Thoracic aorta (tissue), 2 donors: ENCODE measurements at regions not wholly inside any gene's neighbourhood (a gene's known extent, or its start where the extent isn't known, plus 50 kb on each side); places are given as distances from the start of the nearest gene placed in this dataset.

Experiments
- ATAC-seq: fragments of 150-250 bp; one replicate; pipeline ENCODE4 v1.8.0; 2017; ENCODE audit warnings: low read depth; ENCODE audit not compliant: insufficient number of reproducible peaks, low FRiP score
- DNase-seq: peaks from one replicate; pipeline ENCODE4 v3.0.0-alpha.2; 2020; ENCODE audit warnings: low spot score
- H3K27ac ChIP-seq, 2 donors: fragments of 200-600 bp; sonication (generic); 1 replicate in 1 of 2; 2 replicates in 1 of 2; pipeline ENCODE4 v1.5.1; 2016; ENCODE audit warnings: mild to moderate bottlenecking in 2 of 2, moderate library complexity in 2 of 2
- H3K27me3 ChIP-seq: fragments of 200-600 bp; sonication (generic); replicated peaks from 2 replicates; pipeline ENCODE4 v1.6.0; 2016; ENCODE audit warnings: mild to moderate bottlenecking; ENCODE audit not compliant: insufficient read depth
- H3K36me3 ChIP-seq: fragments of 200-600 bp; sonication (generic); one replicate; pipeline ENCODE4 v1.5.1; 2016
- H3K4me1 ChIP-seq, 2 donors: fragments of 200-600 bp; sonication (generic); 1 replicate in 1 of 2; 2 replicates in 1 of 2; pipeline versions ENCODE4 v1.5.1 to v1.6.0; 2016; ENCODE audit warnings: low read depth in 2 of 2, mild to moderate bottlenecking in 1 of 2; ENCODE audit not compliant: control insufficient read depth in 1 of 2
- H3K4me3 ChIP-seq: fragments of 200-600 bp; sonication (generic); 2 replicates; pipeline ENCODE4 v1.5.1; 2016; ENCODE audit warnings: mild to moderate bottlenecking
- H3K9me3 ChIP-seq: fragments of 200-600 bp; sonication (generic); 2 replicates; pipeline ENCODE4 v1.5.1; 2016
- CTCF ChIP-seq: fragments of 200-600 bp; sonication (generic); IDR thresholded peaks from one replicate; pipeline ENCODE4 v1.5.1; 2019; ENCODE audit warnings: antibody characterized with exemption

- Histone ChIP-seq H3K27ac (no peak overlapping the region), H3K4me3 (no peak overlapping the region), H3K27me3 (no peaks in the 10 kb centered on the region), H3K36me3 (no peaks in the 10 kb centered on the region), H3K9me3 (no peaks in the 10 kb centered on the region), H3K4me1 (no peaks in the 10 kb centered on the region)
- DNase-seq (no peak), ATAC-seq (no peak)
- TF ChIP-seq CTCF: no peak
These were observed 300.9 kb downstream of the TXNL1 start for GRCh38 chr18:56337507-56337906.

- no peak for TF ChIP-seq CTCF
- no peaks in the 10 kb centered on the region for H3K36me3 ChIP-seq
- no peaks in the 10 kb centered on the region for H3K9me3 ChIP-seq
- peaks cover 5 to 20% of the 10 kb centered on the region in 2 donors for H3K4me1 ChIP-seq
- no peak for ATAC-seq
- H3K27me3 ChIP-seq: no peaks in the 10 kb centered on the region
- DNase-seq: no peak
- H3K4me3 ChIP-seq: no peak overlapping the region
- H3K27ac ChIP-seq: no peak overlapping the region
These were observed 304.6 kb downstream of the TXNL1 start for GRCh38 chr18:56333839-56334238.

- H3K4me1 ChIP-seq: peaks cover 5 to 20% of the 10 kb centered on the region in 2 donors
- no peaks in the 10 kb centered on the region for H3K9me3 ChIP-seq
- DNase-seq (no peak), ATAC-seq (no peak)
- H3K27me3 ChIP-seq: no peaks in the 10 kb centered on the region
- no peak for TF ChIP-seq CTCF
- H3K36me3 ChIP-seq: no peaks in the 10 kb centered on the region
- H3K4me3 ChIP-seq: no peak overlapping the region
- H3K27ac ChIP-seq: no peak overlapping the region
These were observed 305.2 kb downstream of the TXNL1 start for GRCh38 chr18:56333146-56333545.

- Histone ChIP-seq H3K27ac (no peak overlapping the region), H3K9me3 (no peaks in the 10 kb centered on the region)
- no peak for TF ChIP-seq CTCF
These were observed 306.0 kb downstream of the TXNL1 start for GRCh38 chr18:56332371-56332770.

GRCh38 chr18:56330366-56331110, 307.9 kb downstream of the TXNL1 start:
- Histone ChIP-seq H3K4me1 (peaks cover 5 to 43% of the 10 kb centered on the region in 2 donors), H3K9me3 (no peaks in the 10 kb centered on the region), H3K36me3 (no peaks in the 10 kb centered on the region), H3K4me3 (no peak overlapping the region), H3K27ac (no peak overlapping the region), H3K27me3 (no peaks in the 10 kb centered on the region)
- DNase-seq (no peak), ATAC-seq (no peak)
- TF ChIP-seq CTCF: no peak

More at GRCh38 chr18:56332371-56332770, 306.0 kb downstream of the TXNL1 start:
- no peak overlapping the region for H3K4me3 ChIP-seq
- no peak for DNase-seq
- no peak for ATAC-seq
- H3K36me3 ChIP-seq: no peaks in the 10 kb centered on the region
- H3K27me3 ChIP-seq: no peaks in the 10 kb centered on the region
- peaks cover 5 to 27% of the 10 kb centered on the region in 2 donors for H3K4me1 ChIP-seq
